ENCODE measurements at regions not wholly inside any gene's neighbourhood (a gene's known extent, or its start where the extent isn't known, plus 50 kb on each side); places are given as distances from the start of the nearest gene placed in this dataset.

- ATAC-seq (no peak), DNase-seq (no peak)
- H3K9me3 ChIP-seq = no peaks in the 10 kb centered on the region
- H3K27ac ChIP-seq = no peak overlapping the region
- H3K4me1 ChIP-seq = no peaks in the 10 kb centered on the region
- H3K36me3 ChIP-seq = no peaks in the 10 kb centered on the region
- no peaks in the 10 kb centered on the region for H3K27me3 ChIP-seq
- no peak for TF ChIP-seq CTCF (IDR thresholded peaks at IDR 0.05)
- no peak overlapping the region for H3K4me3 ChIP-seq
- intact Hi-C loops (cut with DNase I) = no loop called here
Observed at GRCh38 chr7:145779140-145779539, 337.5 kb upstream of the CNTNAP2 start.

GRCh38 chr7:145774777-145775176, 341.8 kb upstream of the CNTNAP2 start:
- Histone ChIP-seq H3K4me3 (no peak overlapping the region), H3K27me3 (no peaks in the 10 kb centered on the region), H3K27ac (no peak overlapping the region), H3K9me3 (no peaks in the 10 kb centered on the region), H3K36me3 (no peaks in the 10 kb centered on the region), H3K4me1 (no peaks in the 10 kb centered on the region)
- intact Hi-C loops (cut with DNase I) = no loop called here
- no peak for TF ChIP-seq CTCF (IDR thresholded peaks at IDR 0.05)
- DNase-seq = no peak
- no peak for ATAC-seq

- ATAC-seq (no peak), DNase-seq (no peak)
- Histone ChIP-seq H3K4me3 (no peak overlapping the region), H3K27me3 (no peaks in the 10 kb centered on the region), H3K36me3 (no peaks in the 10 kb centered on the region), H3K27ac (no peak overlapping the region), H3K9me3 (no peaks in the 10 kb centered on the region), H3K4me1 (no peaks in the 10 kb centered on the region)
- TF ChIP-seq CTCF (IDR thresholded peaks at IDR 0.05) = no peak
- intact Hi-C loops (cut with DNase I) = no loop called here
Observed at GRCh38 chr7:145753004-145753403, 363.6 kb upstream of the CNTNAP2 start.

GRCh38 chr7:145737617-145738016, 379.0 kb upstream of the CNTNAP2 start:
- H3K27ac ChIP-seq = no peak overlapping the region
- no peak for TF ChIP-seq CTCF (IDR thresholded peaks at IDR 0.05)
- H3K4me3 ChIP-seq = no peak overlapping the region
- no peak for ATAC-seq
- H3K36me3 ChIP-seq = no peaks in the 10 kb centered on the region
- no peaks in the 10 kb centered on the region for H3K27me3 ChIP-seq
- intact Hi-C loops (cut with DNase I) = no loop called here
- no peaks in the 10 kb centered on the region for H3K4me1 ChIP-seq
- no peak for DNase-seq
- no peaks in the 10 kb centered on the region for H3K9me3 ChIP-seq

GRCh38 chr7:145735061-145735460, 381.5 kb upstream of the CNTNAP2 start:
- no peak overlapping the region for H3K4me3 ChIP-seq
- intact Hi-C loops (cut with DNase I) = no loop called here
- DNase-seq = no peak
- no peaks in the 10 kb centered on the region for H3K27me3 ChIP-seq
- no peak for ATAC-seq
- H3K36me3 ChIP-seq = no peaks in the 10 kb centered on the region
- H3K27ac ChIP-seq = no peak overlapping the region
- H3K9me3 ChIP-seq = no peaks in the 10 kb centered on the region
- H3K4me1 ChIP-seq = no peaks in the 10 kb centered on the region
- TF ChIP-seq CTCF (IDR thresholded peaks at IDR 0.05) = no peak

- Histone ChIP-seq H3K27ac (no peak overlapping the region), H3K4me3 (no peak overlapping the region), H3K9me3 (no peaks in the 10 kb centered on the region), H3K27me3 (no peaks in the 10 kb centered on the region), H3K4me1 (no peaks in the 10 kb centered on the region), H3K36me3 (no peaks in the 10 kb centered on the region)
- ATAC-seq (no peak), DNase-seq (no peak)
- TF ChIP-seq CTCF (IDR thresholded peaks at IDR 0.05) = no peak
- intact Hi-C loops (cut with DNase I) = no loop called here
Observed at GRCh38 chr7:145732521-145732920, 384.1 kb upstream of the CNTNAP2 start.

Measured in upper lobe of right lung (tissue), 1 donor.